K562 (cell line): ENCODE measurements at regions not wholly inside any gene's neighbourhood (a gene's known extent, or its start where the extent isn't known, plus 50 kb on each side); places are given as distances from the start of the nearest gene placed in this dataset.

Experiments used
- CBX3 ChIP-seq, 2 experiments: IDR thresholded peaks; 1 replicate in 1 of 2; 2 replicates in 1 of 2; pipeline ENCODE4 v1.6.1; 2012; ENCODE audit warnings: inconsistent platforms in 2 of 2, low read length in 2 of 2, borderline replicate concordance in 1 of 2, control low read depth in 1 of 2
- CC2D1A ChIP-seq: fragments of 450-650 bp; IDR thresholded peaks from 2 replicates; pipeline ENCODE4 v1.6.1; 2017; ENCODE audit warnings: mild to moderate bottlenecking
- DLX4 ChIP-seq: fragments of 250-450 bp; sonication (Bioruptor Pico); IDR thresholded peaks from 2 replicates; pipeline ENCODE4 v1.6.1; 2021; ENCODE audit warnings: mild to moderate bottlenecking
- E2F3 ChIP-seq: fragments of 250-450 bp; sonication (Bioruptor Pico); IDR thresholded peaks from 2 replicates; pipeline ENCODE4 v1.4.0; 2020; ENCODE audit warnings: mild to moderate bottlenecking
- HDAC2 ChIP-seq: fragments of 450-650 bp; IDR thresholded peaks from 2 replicates; pipeline ENCODE4 v1.6.1; 2016; ENCODE audit warnings: mild to moderate bottlenecking
- HMGXB4 ChIP-seq: sonication (generic); formaldehyde crosslinking; IDR thresholded peaks from 2 replicates; pipeline ENCODE4 v1.8.1; 2023; ENCODE audit warnings: mild to moderate bottlenecking, missing genetic modification reagents
- KAT8 ChIP-seq: fragments of 450-650 bp; IDR thresholded peaks from 2 replicates; pipeline ENCODE4 v1.6.1; 2016; ENCODE audit warnings: low read depth, mild to moderate bottlenecking
- PML ChIP-seq: IDR thresholded peaks from 2 replicates; pipeline ENCODE4 v1.6.1; 2012; ENCODE audit warnings: low read length, inconsistent platforms
- RBFOX2 ChIP-seq: fragments of 200-400 bp; formaldehyde crosslinking; IDR thresholded peaks from 2 replicates; pipeline ENCODE4 v1.6.1; 2017; ENCODE audit warnings: low read depth, mild to moderate bottlenecking, low read length, moderate library complexity
- RHOXF2B ChIP-seq: fragments of 250-450 bp; sonication (Bioruptor Pico); conservative IDR thresholded peaks from 2 replicates; pipeline ENCODE4 v1.5.1; 2021
- SP2 ChIP-seq: IDR thresholded peaks from 2 replicates; pipeline ENCODE4 v1.6.1; 2011; ENCODE audit warnings: mild to moderate bottlenecking, low read depth, low read length, moderate library complexity; ENCODE audit not compliant: poor library complexity, severe bottlenecking; ENCODE audit errors: extremely low read depth
- TFAM ChIP-seq: fragments of 250-450 bp; sonication (Bioruptor Pico); conservative IDR thresholded peaks from 2 replicates; pipeline ENCODE4 v1.5.0; 2021; ENCODE audit warnings: mild to moderate bottlenecking, moderate library complexity
- ZBTB7A ChIP-seq: IDR thresholded peaks from 2 replicates; pipeline ENCODE4 v1.6.1; 2011; ENCODE audit warnings: low read depth, mild to moderate bottlenecking, low read length, moderate library complexity, borderline replicate concordance; ENCODE audit not compliant: control insufficient read depth
- ZNF449 ChIP-seq: fragments of 250-450 bp; sonication (Bioruptor Pico); IDR thresholded peaks from 2 replicates; pipeline ENCODE4 v1.8.0; 2022; ENCODE audit warnings: moderate library complexity, mild to moderate bottlenecking, inconsistent platforms
- ZNF740 ChIP-seq, 3 experiments: fragments of 200-800 bp in 1 of 3; sonication (Bioruptor generic) in 1 of 3; sonication (generic) in 1 of 3; formaldehyde crosslinking in 1 of 3; IDR thresholded peaks; 2 replicates each; pipeline versions ENCODE4 v1.6.1 to v1.8.0; 2016 to 2022; ENCODE audit warnings: mild to moderate bottlenecking in 2 of 3, missing compliant biosample characterization in 2 of 3, missing genetic modification characterization in 2 of 3, missing genetic modification reagents in 1 of 3
- ZNF77 ChIP-seq: fragments of 250-450 bp; sonication (Bioruptor Pico); IDR thresholded peaks from 2 replicates; pipeline ENCODE4 v1.5.0; 2020
- ZZZ3 ChIP-seq: fragments of 450-650 bp; IDR thresholded peaks from 2 replicates; pipeline ENCODE4 v1.6.1; 2016; ENCODE audit warnings: antibody characterized with exemption, mild to moderate bottlenecking, moderate library complexity
- TF ChIP-seq, protein P1 (sequence below): fragments of 250-450 bp; sonication (Bioruptor Pico); IDR thresholded peaks from 2 replicates; pipeline ENCODE4 v1.9.0; 2021; ENCODE audit warnings: mild to moderate bottlenecking, inconsistent platforms
- TF ChIP-seq, protein P2 (sequence below): fragments of 450-650 bp; IDR thresholded peaks from 2 replicates; pipeline ENCODE4 v1.6.1; 2016; ENCODE audit warnings: missing biosample characterization, missing genetic modification characterization

- TF ChIP-seq, protein P1, sequence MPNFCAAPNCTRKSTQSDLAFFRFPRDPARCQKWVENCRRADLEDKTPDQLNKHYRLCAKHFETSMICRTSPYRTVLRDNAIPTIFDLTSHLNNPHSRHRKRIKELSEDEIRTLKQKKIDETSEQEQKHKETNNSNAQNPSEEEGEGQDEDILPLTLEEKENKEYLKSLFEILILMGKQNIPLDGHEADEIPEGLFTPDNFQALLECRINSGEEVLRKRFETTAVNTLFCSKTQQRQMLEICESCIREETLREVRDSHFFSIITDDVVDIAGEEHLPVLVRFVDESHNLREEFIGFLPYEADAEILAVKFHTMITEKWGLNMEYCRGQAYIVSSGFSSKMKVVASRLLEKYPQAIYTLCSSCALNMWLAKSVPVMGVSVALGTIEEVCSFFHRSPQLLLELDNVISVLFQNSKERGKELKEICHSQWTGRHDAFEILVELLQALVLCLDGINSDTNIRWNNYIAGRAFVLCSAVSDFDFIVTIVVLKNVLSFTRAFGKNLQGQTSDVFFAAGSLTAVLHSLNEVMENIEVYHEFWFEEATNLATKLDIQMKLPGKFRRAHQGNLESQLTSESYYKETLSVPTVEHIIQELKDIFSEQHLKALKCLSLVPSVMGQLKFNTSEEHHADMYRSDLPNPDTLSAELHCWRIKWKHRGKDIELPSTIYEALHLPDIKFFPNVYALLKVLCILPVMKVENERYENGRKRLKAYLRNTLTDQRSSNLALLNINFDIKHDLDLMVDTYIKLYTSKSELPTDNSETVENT: 0 out of 2 replicates have a peak, but pooled peaks have one; percentile 4
- TF ChIP-seq SP2: no peak
- no peak for TF ChIP-seq KAT8
- TF ChIP-seq CBX3 (IDR thresholded peaks at IDR 0.05; ENCODE audit: borderline replicate concordance in 1 of 2, low read length in 2 of 2): peak in 1 of 2 experiments; percentile 78; a peak in 1 of 3 replicates
- TF ChIP-seq HMGXB4 (CRISPR knock-in tag): no peak
- TF ChIP-seq ZBTB7A: no peak
- no peak for TF ChIP-seq ZNF77 (CRISPR knock-in tag)
- TF ChIP-seq CC2D1A: no peak
- no peak for TF ChIP-seq DLX4 (CRISPR knock-in tag)
- TF ChIP-seq ZNF449: no peak
- 0 out of 2 replicates have a peak, but pooled peaks have one; percentile 47 for TF ChIP-seq ZNF740 (CRISPR knock-in tag; IDR thresholded peaks at IDR 0.05)
- TF ChIP-seq ZNF740 (tag; IDR thresholded peaks at IDR 0.05): no peak
- TF ChIP-seq ZZZ3: no peak
- no peak for TF ChIP-seq E2F3
- TF ChIP-seq RBFOX2: peak; percentile 78
- TF ChIP-seq, protein P2, sequence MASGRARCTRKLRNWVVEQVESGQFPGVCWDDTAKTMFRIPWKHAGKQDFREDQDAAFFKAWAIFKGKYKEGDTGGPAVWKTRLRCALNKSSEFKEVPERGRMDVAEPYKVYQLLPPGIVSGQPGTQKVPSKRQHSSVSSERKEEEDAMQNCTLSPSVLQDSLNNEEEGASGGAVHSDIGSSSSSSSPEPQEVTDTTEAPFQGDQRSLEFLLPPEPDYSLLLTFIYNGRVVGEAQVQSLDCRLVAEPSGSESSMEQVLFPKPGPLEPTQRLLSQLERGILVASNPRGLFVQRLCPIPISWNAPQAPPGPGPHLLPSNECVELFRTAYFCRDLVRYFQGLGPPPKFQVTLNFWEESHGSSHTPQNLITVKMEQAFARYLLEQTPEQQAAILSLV: no peak
- no peak for TF ChIP-seq PML
- TF ChIP-seq RHOXF2B (CRISPR knock-in tag): peak; percentile 66; the same call in 1 of the 2 replicates
- TF ChIP-seq TFAM (CRISPR knock-in tag): no peak
- no peak for TF ChIP-seq HDAC2
These were observed 119.3 kb upstream of the SERPIND1 start (continued) for GRCh38 chr22:20654343-20655208.
